GM23338 (cell line): ENCODE measurements at regions not wholly inside any gene's neighbourhood (a gene's known extent, or its start where the extent isn't known, plus 50 kb on each side); places are given as distances from the start of the nearest gene placed in this dataset.

Source experiments
- CREB1 ChIP-seq: fragments of 250-450 bp; sonication (Bioruptor Pico); IDR thresholded peaks from 2 replicates; pipeline ENCODE4 v1.5.0; 2020; ENCODE audit warnings: low read depth, mild to moderate bottlenecking, moderate library complexity
- CTCF ChIP-seq, 2 experiments: fragments of 200-600 bp in 1 of 2; sonication (generic) in 1 of 2; conservative IDR thresholded peaks; 2 replicates each; pipeline versions ENCODE4 v1.5.1 to v1.6.1; 2016 to 2017; ENCODE audit warnings: antibody characterized with exemption in 2 of 2, low read depth in 2 of 2, mild to moderate bottlenecking in 2 of 2, moderate library complexity in 1 of 2
- EZH2 ChIP-seq: fragments of 200-600 bp; sonication (generic); IDR thresholded peaks from one replicate; pipeline ENCODE4 v1.8.0; 2017; ENCODE audit warnings: antibody characterized with exemption, mild to moderate bottlenecking, low read depth; ENCODE audit not compliant: unreplicated experiment
- EZH2phosphoT487 ChIP-seq: fragments of 200-600 bp; sonication (generic); IDR thresholded peaks from one replicate; pipeline ENCODE4 v1.8.1; 2018; ENCODE audit warnings: antibody characterized with exemption; ENCODE audit not compliant: unreplicated experiment
- NANOG ChIP-seq: IDR thresholded peaks from 2 replicates; pipeline ENCODE4 v1.6.1; 2016; ENCODE audit warnings: antibody characterized with exemption, borderline replicate concordance
- POLR2AphosphoS5 ChIP-seq: IDR thresholded peaks from 2 replicates; pipeline ENCODE4 v1.6.1; 2016; ENCODE audit warnings: antibody characterized with exemption, low read depth
- REST ChIP-seq: IDR thresholded peaks from one replicate; pipeline ENCODE4 v1.6.1; 2018; ENCODE audit warnings: antibody characterized with exemption; ENCODE audit not compliant: unreplicated experiment
- ZNF114 ChIP-seq: fragments of 250-450 bp; sonication (Bioruptor Pico); IDR thresholded peaks from 2 replicates; pipeline ENCODE4 v1.5.0; 2020; ENCODE audit warnings: mild to moderate bottlenecking, moderate library complexity
- ZNF331 ChIP-seq: fragments of 250-450 bp; sonication (Bioruptor Pico); IDR thresholded peaks from 2 replicates; pipeline ENCODE4 v1.5.0; 2020; ENCODE audit warnings: low read depth, mild to moderate bottlenecking, moderate library complexity

- TF ChIP-seq ZNF114 (no peak), EZH2 (no peak), CTCF (conservative IDR thresholded peaks at IDR 0.05; ENCODE audit: low read depth in 2 of 2) (no peak), POLR2AphosphoS5 (no peak), EZH2phosphoT487 (no peak), ZNF331 (no peak), REST (no peak), NANOG (no peak), CREB1 (CRISPR knock-in tag) (no peak)
These were observed 104.4 kb upstream of the TWIST2 start for GRCh38 chr2:238743243-238744065.
